ENCODE measurements at regions not wholly inside any gene's neighbourhood (a gene's known extent, or its start where the extent isn't known, plus 50 kb on each side); places are given as distances from the start of the nearest gene placed in this dataset.
"Not testable (repeated sequence)": the region's sequence is repeated elsewhere in the genome, so short reads cannot be mapped to it uniquely, and the experiment has no call there.

DNA sequence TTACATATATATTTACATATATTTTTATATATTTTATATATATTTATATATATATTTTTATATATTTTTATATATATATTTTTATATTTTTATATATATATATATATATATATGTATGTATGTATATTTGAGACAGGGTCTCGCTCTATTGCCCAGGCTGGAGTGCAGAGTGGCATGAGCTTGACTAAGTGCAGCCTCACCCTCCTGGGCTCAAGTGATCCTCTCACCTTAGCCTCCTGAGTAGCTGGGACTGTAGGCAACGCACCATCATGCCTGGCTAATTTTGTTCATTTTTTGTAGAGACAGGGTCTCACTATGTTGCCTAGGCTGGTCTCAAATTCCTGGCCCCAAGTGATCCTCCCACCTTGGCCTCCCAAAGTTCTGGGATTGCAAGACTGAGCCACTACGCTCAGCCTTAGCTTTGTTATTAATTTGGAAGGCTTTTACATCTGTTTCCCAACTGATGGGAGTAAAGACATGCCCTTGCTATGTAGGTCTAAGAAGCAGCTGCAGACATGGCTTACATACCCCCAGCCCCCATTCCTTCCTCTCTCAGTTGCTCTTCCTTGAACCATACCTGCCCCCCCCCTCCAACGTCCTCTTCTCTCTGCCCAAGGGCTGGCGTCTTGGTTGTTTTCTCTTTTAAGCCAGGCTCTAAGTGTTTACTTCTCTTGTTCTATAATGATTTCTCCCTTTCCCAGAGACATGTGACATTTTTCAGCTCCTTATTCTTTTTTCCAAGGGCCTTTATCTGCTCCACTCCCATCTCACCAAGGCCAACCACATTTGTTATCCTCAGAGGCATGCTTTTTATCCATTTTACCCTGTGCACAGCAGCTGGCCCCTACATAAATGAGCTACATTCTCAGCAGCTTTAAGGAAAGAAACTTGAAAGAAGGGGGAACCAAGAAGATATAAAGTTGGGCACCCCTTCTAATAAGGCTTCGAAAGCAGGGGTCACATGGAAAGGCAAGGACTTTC lies 64.2 kb upstream of the ATF7IP2 start:
- Mint-ChIP-seq H3K27ac (no peak overlapping the region), H3K4me1 (peaks cover 13% of the 10 kb centered on the region), H3K4me3 (no peak overlapping the region), H3K9me3 (no peaks in the 10 kb centered on the region), H3K36me3 (no peaks in the 10 kb centered on the region)
- DNase-seq (ENCODE audit: low spot score in 2 of 2) (no peak), ATAC-seq (no peak)

DNA sequence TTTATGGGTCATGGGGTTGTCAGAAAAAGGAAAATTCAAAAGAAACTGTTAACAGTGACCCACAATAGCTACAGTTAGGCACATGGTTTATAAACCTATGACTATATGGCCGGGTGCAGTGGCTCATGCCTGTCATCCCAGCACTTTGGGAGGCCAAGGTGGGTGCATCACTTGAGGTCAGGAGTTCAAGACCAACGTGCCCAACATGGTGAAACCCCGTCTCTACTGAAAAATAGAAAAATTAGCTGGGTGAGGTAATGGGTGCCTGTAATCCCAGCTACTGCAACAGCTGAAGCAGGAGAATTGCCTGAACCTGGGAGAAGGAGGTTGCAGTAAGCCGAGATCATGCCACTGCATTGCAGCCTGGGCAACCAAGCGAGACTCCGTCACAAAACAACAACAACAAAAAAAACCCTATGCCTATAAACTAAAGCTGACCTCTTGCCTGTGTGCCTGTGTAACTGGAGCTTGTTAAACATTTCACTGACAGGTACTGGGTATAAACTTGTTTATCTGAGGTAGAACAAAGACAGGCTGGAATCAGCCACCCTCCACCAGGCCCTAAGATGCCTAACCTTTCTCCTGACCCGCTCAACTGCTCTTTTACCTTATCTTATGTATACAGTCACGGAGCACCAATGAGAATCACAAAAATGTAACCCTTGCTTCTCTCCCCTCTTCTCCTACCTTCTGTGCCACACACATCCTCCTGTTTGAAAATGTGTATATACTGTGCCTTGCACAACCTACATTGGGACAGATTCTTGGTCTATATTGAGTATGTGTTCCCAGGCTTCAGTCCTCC lies 62.9 kb upstream of the ATF7IP2 start:
- peaks cover 13% of the 10 kb centered on the region for H3K4me1 Mint-ChIP-seq

DNA sequence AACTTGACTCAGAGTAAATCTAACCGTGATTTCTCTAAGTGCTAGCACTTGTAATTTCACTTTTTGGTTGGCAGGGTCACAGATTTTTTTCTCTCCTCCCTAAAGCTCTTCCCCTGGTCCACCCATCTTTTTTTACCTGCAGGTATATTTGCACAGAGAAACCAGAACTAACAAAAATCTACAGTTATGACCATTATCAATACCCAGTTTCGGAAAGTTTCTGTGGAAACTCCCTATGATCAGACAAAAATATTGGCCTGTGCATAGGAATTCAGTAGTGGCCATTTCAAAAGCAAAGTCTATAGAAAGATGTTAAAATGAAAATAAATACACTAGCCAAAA lies 62.4 kb upstream of the ATF7IP2 start:
- Mint-ChIP-seq H3K27ac (no peak overlapping the region), H3K9me3 (peaks cover 4% of the 10 kb centered on the region), H3K4me1 (peaks cover 16% of the 10 kb centered on the region), H3K36me3 (no peaks in the 10 kb centered on the region), H3K4me3 (no peak overlapping the region)
- DNase-seq (ENCODE audit: low spot score in 2 of 2) = no peak
- no peak for ATAC-seq

More for the DNA sequence above, 62.9 kb upstream of the ATF7IP2 start:
- no peak overlapping the region for H3K4me3 Mint-ChIP-seq
- ATAC-seq = no peak
- no peak for DNase-seq (ENCODE audit: low spot score in 2 of 2)
- no peaks in the 10 kb centered on the region for H3K36me3 Mint-ChIP-seq
- H3K27ac Mint-ChIP-seq = no peak overlapping the region
- H3K9me3 Mint-ChIP-seq = peaks cover 4% of the 10 kb centered on the region

DNA sequence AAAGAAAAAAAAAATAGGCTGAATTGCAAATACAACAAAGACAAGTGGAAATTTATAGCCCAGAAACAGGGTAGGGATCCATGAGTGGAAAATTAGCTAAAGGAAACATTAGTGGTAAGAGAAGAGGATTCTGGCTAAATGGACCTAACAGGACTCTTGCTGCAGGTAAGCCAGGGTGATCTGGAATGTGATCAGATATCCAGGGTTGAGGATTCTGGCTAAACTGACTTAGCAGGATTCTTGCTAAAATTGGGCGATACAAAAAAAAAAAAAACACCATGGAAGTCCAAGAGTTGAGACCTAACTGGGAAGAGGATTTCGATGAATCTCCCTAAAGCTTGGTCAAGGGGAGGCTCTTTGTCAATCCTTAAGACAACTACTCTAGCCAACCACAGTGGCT lies 61.7 kb upstream of the ATF7IP2 start:
- Mint-ChIP-seq H3K9me3 (peaks cover 4% of the 10 kb centered on the region), H3K4me3 (no peak overlapping the region), H3K27ac (no peak overlapping the region), H3K36me3 (no peaks in the 10 kb centered on the region), H3K4me1 (peaks cover 14% of the 10 kb centered on the region)
- ATAC-seq (no peak), DNase-seq (ENCODE audit: low spot score in 2 of 2) (no peak)

GRCh38 chr16:10325783-10326543 lies 59.9 kb upstream of the ATF7IP2 start:
- Mint-ChIP-seq H3K4me1 (peaks cover 17% of the 10 kb centered on the region), H3K4me3 (no peak overlapping the region), H3K9me3 (peaks cover 4% of the 10 kb centered on the region), H3K36me3 (no peaks in the 10 kb centered on the region), H3K27ac (no peak overlapping the region)
- ATAC-seq = no peak
- no peak for DNase-seq (ENCODE audit: low spot score in 2 of 2)

DNA sequence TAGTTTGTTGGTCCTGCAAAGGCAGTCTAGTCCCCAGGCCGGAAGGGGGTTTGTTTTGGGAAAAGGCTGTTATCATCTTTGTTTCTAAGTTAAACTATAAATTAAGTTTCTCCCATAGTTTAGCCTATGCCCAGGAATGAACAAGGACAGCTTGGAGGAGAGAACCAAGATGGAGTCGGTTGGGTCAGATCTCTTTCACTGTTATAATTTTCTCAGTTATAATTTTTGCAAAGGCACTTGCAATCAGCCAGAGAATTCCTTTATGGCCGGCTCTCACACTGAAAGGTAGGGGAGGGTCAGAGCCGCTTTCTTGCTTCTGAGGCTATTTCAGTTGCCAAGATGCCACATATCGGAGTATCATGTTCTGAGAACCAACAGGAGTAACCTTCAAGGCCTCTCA lies 59.2 kb upstream of the ATF7IP2 start:
- H3K4me1 Mint-ChIP-seq = peaks cover 17% of the 10 kb centered on the region
- H3K27ac Mint-ChIP-seq = no peak overlapping the region
- no peak for DNase-seq (ENCODE audit: low spot score in 2 of 2)
- peaks cover 4% of the 10 kb centered on the region for H3K9me3 Mint-ChIP-seq
- no peak for ATAC-seq
- H3K36me3 Mint-ChIP-seq = no peaks in the 10 kb centered on the region
- H3K4me3 Mint-ChIP-seq = no peak overlapping the region

DNA sequence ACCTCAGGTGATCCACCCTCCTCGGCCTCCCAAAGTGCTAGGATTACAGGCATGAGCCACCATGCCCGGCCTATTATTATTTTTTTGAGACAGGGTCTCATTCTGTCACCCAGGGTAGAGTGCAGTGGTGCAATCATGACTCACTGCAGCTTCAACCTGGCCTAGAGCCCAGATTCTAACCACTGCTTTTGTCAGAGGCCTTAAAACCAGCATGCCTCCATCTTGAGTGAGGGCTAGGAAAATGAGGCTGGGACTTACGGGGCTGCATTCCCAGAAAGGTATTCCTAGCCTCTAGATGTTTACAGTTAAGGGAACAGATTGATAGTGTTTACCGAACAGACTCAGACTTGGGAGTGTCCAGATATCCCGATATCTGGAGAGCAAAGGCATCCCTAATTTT lies 57.6 kb upstream of the ATF7IP2 start:
- not testable (repeated sequence) for DNase-seq (ENCODE audit: low spot score in 2 of 2); H3K4me3 Mint-ChIP-seq; H3K9me3 Mint-ChIP-seq; H3K36me3 Mint-ChIP-seq; H3K27ac Mint-ChIP-seq
- H3K4me1 Mint-ChIP-seq = peaks cover 30% of the 10 kb centered on the region
- peak; percentile 76 for ATAC-seq

DNA sequence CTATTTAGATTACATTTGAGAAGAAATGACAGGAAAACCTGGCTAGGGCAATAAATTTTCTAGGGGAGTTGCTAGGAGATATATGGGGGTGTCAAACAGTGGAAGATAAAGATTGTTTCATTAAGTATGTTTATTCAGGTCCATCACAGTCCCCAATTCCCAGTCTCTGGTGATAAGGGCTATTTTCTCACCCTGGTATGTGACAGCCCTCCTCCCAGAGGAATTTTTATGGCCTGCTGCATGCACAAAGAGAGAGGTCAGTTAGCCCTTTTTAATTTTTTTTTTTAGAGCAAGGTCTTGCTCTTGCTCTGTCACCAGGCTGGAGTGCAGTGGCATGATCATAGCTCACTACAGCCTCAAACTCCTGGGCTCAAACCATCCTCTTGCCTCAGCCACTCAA lies 53.6 kb upstream of the ATF7IP2 start:
- Mint-ChIP-seq H3K4me1 (peaks cover 42% of the 10 kb centered on the region), H3K27ac (peak overlapping the region; percentile 56)

GRCh38 chr16:10332775-10333174 lies 53.1 kb upstream of the ATF7IP2 start:
- H3K4me1 Mint-ChIP-seq = peaks cover 42% of the 10 kb centered on the region
- H3K27ac Mint-ChIP-seq = peak overlapping the region; percentile 58
- H3K36me3 Mint-ChIP-seq = no peaks in the 10 kb centered on the region
- H3K9me3 Mint-ChIP-seq = peaks cover under 1% of the 10 kb centered on the region
- DNase-seq (ENCODE audit: low spot score in 2 of 2) (no peak), ATAC-seq (no peak)
- peak overlapping the region; percentile 29 for H3K4me3 Mint-ChIP-seq

More for the DNA sequence above, 53.6 kb upstream of the ATF7IP2 start:
- DNase-seq (ENCODE audit: low spot score in 2 of 2) (no peak), ATAC-seq (no peak)
- H3K9me3 Mint-ChIP-seq = peaks cover 4% of the 10 kb centered on the region
- H3K4me3 Mint-ChIP-seq = peak overlapping the region; percentile 29
- no peaks in the 10 kb centered on the region for H3K36me3 Mint-ChIP-seq

- Mint-ChIP-seq H3K36me3 (no peaks in the 10 kb centered on the region), H3K9me3 (no peaks in the 10 kb centered on the region), H3K4me1 (peaks cover 38% of the 10 kb centered on the region), H3K4me3 (peak overlapping the region; percentile 29), H3K27ac (peak overlapping the region; percentile 58)
- ATAC-seq = peak; percentile 86
- DNase-seq (ENCODE audit: low spot score in 2 of 2) = no peak
Measured at GRCh38 chr16:10333321-10334032, 52.4 kb upstream of the ATF7IP2 start.

DNA sequence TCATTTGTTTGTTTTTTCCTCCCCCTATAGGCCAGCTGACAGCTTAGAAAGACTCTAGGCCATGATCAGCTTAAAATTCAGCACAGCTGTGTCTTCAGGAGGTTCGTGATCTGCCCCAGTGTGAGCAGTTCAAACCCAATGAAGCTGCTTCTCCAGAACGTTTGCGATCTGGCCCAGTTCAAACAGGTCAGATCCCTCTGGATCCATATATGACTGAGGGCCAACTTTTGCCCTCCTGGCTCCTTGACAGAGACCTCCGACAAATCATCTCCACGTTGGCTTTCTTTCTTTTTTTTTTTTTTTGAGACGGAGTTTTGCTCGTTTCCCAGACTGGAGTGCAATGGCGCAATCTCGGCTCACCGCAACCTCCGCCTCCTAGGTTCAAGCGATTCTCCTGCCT lies 50.2 kb upstream of the ATF7IP2 start:
- ATAC-seq = no peak
- Mint-ChIP-seq H3K4me3 (no peak overlapping the region), H3K36me3 (no peaks in the 10 kb centered on the region), H3K9me3 (peaks cover 8% of the 10 kb centered on the region), H3K27ac (peak overlapping the region; percentile 37), H3K4me1 (peaks cover 30% of the 10 kb centered on the region)
- DNase-seq (ENCODE audit: low spot score in 2 of 2) = no peak
